Ishikawa (cell line): ENCODE measurements at regions not wholly inside any gene's neighbourhood (a gene's known extent, or its start where the extent isn't known, plus 50 kb on each side); places are given as distances from the start of the nearest gene placed in this dataset.

ENCODE experiments used
- CEBPB ChIP-seq: IDR thresholded peaks from 2 replicates; pipeline ENCODE4 v1.6.1; 2012
- FOXM1 ChIP-seq: IDR thresholded peaks from 2 replicates; pipeline ENCODE4 v1.6.1; 2012; ENCODE audit warnings: low read depth, borderline replicate concordance
- RAD21 ChIP-seq: IDR thresholded peaks from 2 replicates; pipeline ENCODE4 v1.6.1; 2012; ENCODE audit warnings: low read depth
- TCF12 ChIP-seq: IDR thresholded peaks from 2 replicates; pipeline ENCODE4 v1.6.1; 2012; ENCODE audit warnings: low read depth
- TEAD4 ChIP-seq: IDR thresholded peaks from 2 replicates; pipeline ENCODE4 v1.6.1; 2012
- YY1 ChIP-seq: IDR thresholded peaks from 2 replicates; pipeline ENCODE4 v1.6.1; 2012; ENCODE audit warnings: low read depth
- TF ChIP-seq, protein P1 (sequence below): IDR thresholded peaks from 2 replicates; pipeline ENCODE4 v1.6.1; 2012; ENCODE audit warnings: low read depth, mild to moderate bottlenecking

DNA sequence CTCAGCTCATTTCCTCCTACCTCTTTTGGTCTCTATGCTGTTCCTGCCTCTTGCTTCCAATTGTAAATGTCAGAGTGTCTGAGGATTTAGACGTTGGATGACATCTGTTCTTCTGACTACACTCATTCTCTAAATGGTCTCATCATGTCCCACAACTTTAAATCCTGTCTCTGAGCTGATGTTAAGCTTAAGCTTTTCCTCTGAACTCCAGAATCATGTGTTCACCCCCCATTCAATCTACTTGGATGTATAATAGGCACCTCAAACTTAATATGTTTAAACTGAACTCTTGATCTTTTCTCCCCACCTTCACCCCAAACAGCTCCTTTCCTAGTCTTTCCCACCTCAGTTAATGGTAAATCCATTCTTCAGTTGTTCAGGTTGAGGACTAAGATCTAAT, 433.6 kb downstream of the CSNK1G3 start:
- no peak for TF ChIP-seq RAD21
- no peak for TF ChIP-seq CEBPB
- no peak for TF ChIP-seq FOXM1
- TF ChIP-seq, protein P1, sequence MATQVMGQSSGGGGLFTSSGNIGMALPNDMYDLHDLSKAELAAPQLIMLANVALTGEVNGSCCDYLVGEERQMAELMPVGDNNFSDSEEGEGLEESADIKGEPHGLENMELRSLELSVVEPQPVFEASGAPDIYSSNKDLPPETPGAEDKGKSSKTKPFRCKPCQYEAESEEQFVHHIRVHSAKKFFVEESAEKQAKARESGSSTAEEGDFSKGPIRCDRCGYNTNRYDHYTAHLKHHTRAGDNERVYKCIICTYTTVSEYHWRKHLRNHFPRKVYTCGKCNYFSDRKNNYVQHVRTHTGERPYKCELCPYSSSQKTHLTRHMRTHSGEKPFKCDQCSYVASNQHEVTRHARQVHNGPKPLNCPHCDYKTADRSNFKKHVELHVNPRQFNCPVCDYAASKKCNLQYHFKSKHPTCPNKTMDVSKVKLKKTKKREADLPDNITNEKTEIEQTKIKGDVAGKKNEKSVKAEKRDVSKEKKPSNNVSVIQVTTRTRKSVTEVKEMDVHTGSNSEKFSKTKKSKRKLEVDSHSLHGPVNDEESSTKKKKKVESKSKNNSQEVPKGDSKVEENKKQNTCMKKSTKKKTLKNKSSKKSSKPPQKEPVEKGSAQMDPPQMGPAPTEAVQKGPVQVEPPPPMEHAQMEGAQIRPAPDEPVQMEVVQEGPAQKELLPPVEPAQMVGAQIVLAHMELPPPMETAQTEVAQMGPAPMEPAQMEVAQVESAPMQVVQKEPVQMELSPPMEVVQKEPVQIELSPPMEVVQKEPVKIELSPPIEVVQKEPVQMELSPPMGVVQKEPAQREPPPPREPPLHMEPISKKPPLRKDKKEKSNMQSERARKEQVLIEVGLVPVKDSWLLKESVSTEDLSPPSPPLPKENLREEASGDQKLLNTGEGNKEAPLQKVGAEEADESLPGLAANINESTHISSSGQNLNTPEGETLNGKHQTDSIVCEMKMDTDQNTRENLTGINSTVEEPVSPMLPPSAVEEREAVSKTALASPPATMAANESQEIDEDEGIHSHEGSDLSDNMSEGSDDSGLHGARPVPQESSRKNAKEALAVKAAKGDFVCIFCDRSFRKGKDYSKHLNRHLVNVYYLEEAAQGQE = no peak
- no peak for TF ChIP-seq TEAD4
- no peak for TF ChIP-seq YY1
- TF ChIP-seq TCF12 = no peak
